NB4 (cell line): ENCODE measurements at regions not wholly inside any gene's neighbourhood (a gene's known extent, or its start where the extent isn't known, plus 50 kb on each side); places are given as distances from the start of the nearest gene placed in this dataset.

Source experiments
- MYC ChIP-seq: IDR thresholded peaks from 2 replicates; pipeline ENCODE4 v1.6.1; 2011; ENCODE audit warnings: low read depth, low read length
- POLR2A ChIP-seq: IDR thresholded peaks from 2 replicates; pipeline ENCODE4 v1.6.1; 2011; ENCODE audit warnings: mild to moderate bottlenecking; ENCODE audit not compliant: insufficient read length; ENCODE audit errors: extremely low read depth
- TF ChIP-seq, protein P1 (sequence below): IDR thresholded peaks from one replicate; pipeline ENCODE4 v1.5.1; 2012; ENCODE audit warnings: low read depth, low read length
- TF ChIP-seq, protein P2 (sequence below): IDR thresholded peaks from 2 replicates; pipeline ENCODE4 v1.6.1; 2011; ENCODE audit warnings: low read depth, low read length

DNA sequence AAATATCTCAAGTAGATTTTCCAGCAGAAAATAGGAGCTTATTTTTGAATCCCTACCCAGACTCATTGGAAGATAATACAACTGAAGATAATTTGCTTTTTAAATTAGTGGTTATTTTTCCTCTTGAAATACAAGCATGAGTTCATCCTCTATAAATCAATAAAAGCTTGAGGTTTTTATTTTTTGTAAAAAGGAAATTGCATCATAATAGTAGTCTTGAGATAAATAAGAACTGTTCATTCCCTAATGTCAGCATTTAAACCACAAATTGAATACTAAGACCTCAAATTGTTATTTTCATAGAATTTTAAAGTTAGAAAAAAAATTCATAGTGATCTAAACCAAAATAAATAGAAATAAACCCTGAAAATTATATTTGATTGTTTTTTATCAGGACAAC is 719.1 kb downstream of the CD109 start:
- TF ChIP-seq, protein P1, sequence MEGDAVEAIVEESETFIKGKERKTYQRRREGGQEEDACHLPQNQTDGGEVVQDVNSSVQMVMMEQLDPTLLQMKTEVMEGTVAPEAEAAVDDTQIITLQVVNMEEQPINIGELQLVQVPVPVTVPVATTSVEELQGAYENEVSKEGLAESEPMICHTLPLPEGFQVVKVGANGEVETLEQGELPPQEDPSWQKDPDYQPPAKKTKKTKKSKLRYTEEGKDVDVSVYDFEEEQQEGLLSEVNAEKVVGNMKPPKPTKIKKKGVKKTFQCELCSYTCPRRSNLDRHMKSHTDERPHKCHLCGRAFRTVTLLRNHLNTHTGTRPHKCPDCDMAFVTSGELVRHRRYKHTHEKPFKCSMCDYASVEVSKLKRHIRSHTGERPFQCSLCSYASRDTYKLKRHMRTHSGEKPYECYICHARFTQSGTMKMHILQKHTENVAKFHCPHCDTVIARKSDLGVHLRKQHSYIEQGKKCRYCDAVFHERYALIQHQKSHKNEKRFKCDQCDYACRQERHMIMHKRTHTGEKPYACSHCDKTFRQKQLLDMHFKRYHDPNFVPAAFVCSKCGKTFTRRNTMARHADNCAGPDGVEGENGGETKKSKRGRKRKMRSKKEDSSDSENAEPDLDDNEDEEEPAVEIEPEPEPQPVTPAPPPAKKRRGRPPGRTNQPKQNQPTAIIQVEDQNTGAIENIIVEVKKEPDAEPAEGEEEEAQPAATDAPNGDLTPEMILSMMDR = no peak
- TF ChIP-seq POLR2A (no peak), MYC (no peak)
- TF ChIP-seq, protein P2, sequence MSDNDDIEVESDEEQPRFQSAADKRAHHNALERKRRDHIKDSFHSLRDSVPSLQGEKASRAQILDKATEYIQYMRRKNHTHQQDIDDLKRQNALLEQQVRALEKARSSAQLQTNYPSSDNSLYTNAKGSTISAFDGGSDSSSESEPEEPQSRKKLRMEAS = no peak
